Pancreas (tissue), 10 donors: ENCODE measurements at regions not wholly inside any gene's neighbourhood (a gene's known extent, or its start where the extent isn't known, plus 50 kb on each side); places are given as distances from the start of the nearest gene placed in this dataset.

Experiments used
- ATAC-seq, 4 donors: fragments of 200-7000 bp; cut with Tn5 transposase; one replicate each; pipeline versions ENCODE4 v1.8.0 to v1.9.1; 2020; ENCODE audit warnings: mild to moderate bottlenecking in 4 of 4, moderate library complexity in 4 of 4
- DNase-seq, 6 donors: peaks; one replicate each; pipeline ENCODE4 v3.0.0-alpha.2; 2020
- FAIRE-seq: peaks from 2 replicates; lab custom pipeline; 2012; peaks lifted over from hg19 to GRCh38; lab: Jason Lieb, UNC
- H3K27ac ChIP-seq, 4 donors: fragments of 200-600 bp; sonication (generic); 1 replicate in 3 of 4; 2 replicates in 1 of 4; pipeline versions ENCODE4 v1.5.0 to v1.8.0; 2020
- H3K27me3 ChIP-seq, 4 donors: fragments of 200-600 bp; one replicate each; pipeline ENCODE4 v1.8.0; 2021
- H3K36me3 ChIP-seq, 3 donors: fragments of 200-600 bp; sonication (generic) in 1 of 3; one replicate each; pipeline versions ENCODE4 v1.5.0 to v1.8.0; 2020 to 2021
- H3K4me1 ChIP-seq, 3 donors: fragments of 200-600 bp; one replicate each; pipeline ENCODE4 v1.8.0; 2021
- H3K4me3 ChIP-seq, 4 donors: fragments of 200-600 bp; sonication (generic) in 2 of 4; one replicate each; pipeline versions ENCODE4 v1.5.0 to v1.8.0; 2020 to 2021
- H3K9me3 ChIP-seq, 4 donors: fragments of 200-600 bp; one replicate each; pipeline ENCODE4 v1.8.0; 2021
- CTCF ChIP-seq, 4 donors: fragments of 200-600 bp; sonication (generic) in 3 of 4; IDR thresholded peaks; one replicate each; pipeline versions ENCODE4 v1.5.0 to v1.8.0; 2021; ENCODE audit warnings: antibody characterized with exemption in 4 of 4
- WGBS, 2 donors: extraction: QIAGEN DNeasy Blood & Tissue Kit; methylation state at CpG; one replicate each; pipeline ENCODE4 v1.1.7; 2013; 5-methylcytosine and 5-hydroxymethylcytosine counted together
- intact Hi-C, 3 donors: fragments of 100-400 bp; cut with DNase I; formaldehyde crosslinking; loops; one replicate each; pipeline versions ENCODE4 v1.11.1 to v1.14.2; 2022
- donor health status: healthy with polysubstance abuse.
- donor health status: DM: no; HTN: no; CAD: no; lungs with moderate emphysema.
- donor health status: DM: no; HTN: no; CAD: no.
- donor health status: control.
- donor health status: control.
- donor health status: Bipolar disorder and iron deficiency.
- donor health status: DM: yes; HTN: yes; CAD: no.
- donor health status: DM: no; HTN: no; CAD: no.
- donor health status: DM: no; HTN: no; CAD: no.
- donor health status: DM: yes; HTN: yes; CAD: no.

GRCh38 chr1:4064150-4064889 is 164.2 kb upstream of the C1orf174 start:
- Histone ChIP-seq H3K4me3 (no peak overlapping the region), H3K4me1 (no peaks in the 10 kb centered on the region), H3K36me3 (no peaks in the 10 kb centered on the region), H3K27me3 (no peaks in the 10 kb centered on the region), H3K9me3 (no peaks in the 10 kb centered on the region), H3K27ac (no peak overlapping the region)
- intact Hi-C loops: no loop called here
- DNase-seq (no peak), FAIRE-seq (no peak), ATAC-seq (no peak)
- TF ChIP-seq CTCF (IDR thresholded peaks at IDR 0.05): no peak
- WGBS, 2 donors: 59 to 80% methylated on average over 6 to 7 of the region's 7 CpGs

- no peak for ATAC-seq
- no peaks in the 10 kb centered on the region for H3K4me1 ChIP-seq
- H3K36me3 ChIP-seq: no peaks in the 10 kb centered on the region
- no peaks in the 10 kb centered on the region for H3K9me3 ChIP-seq
- H3K27me3 ChIP-seq: peaks cover 0 to 8% (median 0%) of the 10 kb centered on the region in 4 donors
- FAIRE-seq: no peak
- DNase-seq: no peak
- no peak overlapping the region for H3K4me3 ChIP-seq
- TF ChIP-seq CTCF (IDR thresholded peaks at IDR 0.05): no peak
- no peak overlapping the region for H3K27ac ChIP-seq
- intact Hi-C loops: no loop called here
- WGBS, 2 donors: 36 to 58% methylated on average over 2 to 3 of the region's 3 CpGs
These were observed 167.0 kb upstream of the C1orf174 start for GRCh38 chr1:4066860-4067599.

- Histone ChIP-seq H3K4me3 (no peak overlapping the region), H3K36me3 (no peaks in the 10 kb centered on the region), H3K27me3 (peaks cover 0 to 11% (median 0%) of the 10 kb centered on the region in 4 donors), H3K27ac (no peak overlapping the region), H3K4me1 (no peaks in the 10 kb centered on the region), H3K9me3 (no peaks in the 10 kb centered on the region)
- no peak for TF ChIP-seq CTCF (IDR thresholded peaks at IDR 0.05)
- 39 to 53% methylated on average over 8 of the region's 8 CpGs for WGBS, 2 donors
- ATAC-seq (no peak), DNase-seq (no peak), FAIRE-seq (no peak)
- intact Hi-C loops: no loop called here
These were observed 168.0 kb upstream of the C1orf174 start for GRCh38 chr1:4068076-4068475.

- 31 to 37% methylated on average over 6 of the region's 6 CpGs for WGBS, 2 donors
- ATAC-seq (peak in 3 of 4 donors; percentile 18 to 86 (median 68)), FAIRE-seq (no peak), DNase-seq (peak in 1 of 6 donors; percentile 28)
- Histone ChIP-seq H3K27me3 (peaks cover 0 to 17% (median 0%) of the 10 kb centered on the region in 4 donors), H3K27ac (no peak overlapping the region), H3K4me3 (no peak overlapping the region), H3K4me1 (no peaks in the 10 kb centered on the region), H3K9me3 (no peaks in the 10 kb centered on the region), H3K36me3 (no peaks in the 10 kb centered on the region)
- no peak for TF ChIP-seq CTCF (IDR thresholded peaks at IDR 0.05)
- intact Hi-C loops: no loop called here
These were observed 171.6 kb upstream of the C1orf174 start for GRCh38 chr1:4071653-4072052.
